AG08396 (cell line): ENCODE measurements at regions not wholly inside any gene's neighbourhood (a gene's known extent, or its start where the extent isn't known, plus 50 kb on each side); places are given as distances from the start of the nearest gene placed in this dataset.
"Not testable (repeated sequence)": the region's sequence is repeated elsewhere in the genome, so short reads cannot be mapped to it uniquely, and the experiment has no call there.

Experiments
- DNase-seq: peaks from one replicate; pipeline ENCODE4 v3.0.0; 2012; ENCODE audit warnings: low spot score, mixed read lengths

DNA sequence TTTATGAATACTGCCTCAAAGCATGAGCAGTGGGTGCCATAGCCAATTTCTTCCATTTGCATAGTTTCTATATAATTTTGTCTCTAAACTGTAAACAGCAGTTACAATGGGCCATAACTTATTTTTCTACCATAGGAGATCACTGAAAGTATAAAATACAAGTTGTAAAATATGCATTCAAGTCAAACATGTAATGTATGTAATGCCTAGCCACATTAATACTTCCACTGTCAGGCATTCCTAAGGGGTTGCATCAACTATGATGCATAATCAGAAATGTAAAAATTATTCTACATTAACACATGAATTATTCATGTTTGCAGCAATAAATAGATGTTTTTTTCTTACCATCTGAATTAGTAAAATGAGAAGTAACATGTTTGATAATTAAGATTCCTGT lies 560.3 kb upstream of the ZP4 start:
- no peak for DNase-seq

DNA sequence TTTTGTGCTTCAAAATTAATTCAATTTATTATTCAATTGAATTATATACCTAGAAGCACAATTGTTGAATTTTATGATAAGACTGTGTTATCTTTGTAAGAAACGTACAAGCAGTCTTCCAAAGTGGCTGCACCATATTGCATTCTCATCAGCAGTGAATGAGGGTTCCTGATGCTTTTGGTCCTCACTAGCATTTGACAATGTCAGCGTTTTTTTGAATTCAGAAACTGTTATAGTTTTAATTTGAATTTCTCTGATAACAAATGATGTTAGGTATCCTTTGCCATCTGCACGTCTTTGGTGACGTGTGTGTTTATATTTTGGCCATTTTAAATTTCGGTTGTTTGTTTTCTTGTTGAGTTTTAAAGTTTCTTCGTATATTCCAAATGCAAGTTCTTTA lies 553.0 kb upstream of the ZP4 start:
- DNase-seq = no peak

DNA sequence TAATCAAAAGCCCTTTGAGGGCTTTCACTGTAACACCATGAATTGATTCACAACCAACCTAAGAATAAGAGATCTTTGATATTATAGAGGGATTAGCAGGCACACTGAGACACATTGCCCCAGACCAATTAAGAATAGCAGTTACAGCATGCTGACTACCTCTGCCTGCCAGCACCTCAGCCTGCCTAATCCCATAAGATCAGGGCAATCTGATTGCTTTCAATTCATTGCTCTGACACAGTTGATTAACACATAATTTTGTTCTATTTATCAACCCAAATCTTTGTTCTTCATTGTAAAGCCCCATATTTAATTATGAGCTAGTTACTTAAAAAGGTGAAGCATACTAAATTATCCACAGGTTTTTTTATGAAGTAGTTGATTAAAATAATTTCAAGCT lies 548.8 kb upstream of the ZP4 start:
- DNase-seq = no peak

DNA sequence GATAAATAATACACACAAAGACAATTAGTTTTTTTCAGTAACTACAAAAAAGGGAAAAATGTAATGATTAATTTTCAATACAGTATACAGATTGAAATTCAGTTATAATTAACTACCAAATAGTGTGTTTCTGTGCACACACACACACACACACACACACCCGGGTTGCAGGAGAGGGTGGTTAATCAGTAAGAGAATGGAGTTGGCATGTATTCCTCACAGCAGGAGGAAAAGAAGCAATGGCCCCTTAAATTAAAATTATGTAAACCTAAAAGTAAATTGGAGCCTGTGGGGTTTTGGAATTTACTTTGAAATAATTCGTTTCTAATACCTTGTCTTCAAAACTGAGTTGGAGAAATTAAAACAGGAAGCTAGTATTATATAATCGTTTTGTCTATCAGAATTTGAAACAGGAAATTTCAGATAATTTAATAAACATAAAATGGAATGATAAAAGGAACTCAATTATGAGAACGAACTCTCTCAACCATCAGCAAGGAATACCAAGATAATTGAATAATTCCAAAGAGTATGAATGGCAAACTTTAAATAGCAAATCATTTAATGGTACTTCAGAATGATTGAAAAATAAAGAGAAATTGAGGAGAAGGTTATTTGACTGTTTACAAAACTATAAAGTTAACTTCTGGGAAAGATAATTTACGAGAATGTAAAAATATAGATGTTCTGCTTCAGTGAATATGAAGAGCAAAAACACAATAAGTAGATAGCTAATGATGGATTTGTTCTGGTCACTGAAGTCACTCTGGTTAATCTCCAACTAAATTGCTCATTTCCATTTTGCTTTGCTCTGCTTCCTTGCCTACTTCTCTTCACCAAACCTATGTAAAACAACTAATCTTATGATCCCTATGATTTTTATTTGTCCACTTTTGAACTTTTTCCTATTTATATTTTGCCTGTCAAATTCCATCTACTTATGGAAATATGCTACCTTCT lies 547.9 kb upstream of the ZP4 start:
- DNase-seq = no peak

DNA sequence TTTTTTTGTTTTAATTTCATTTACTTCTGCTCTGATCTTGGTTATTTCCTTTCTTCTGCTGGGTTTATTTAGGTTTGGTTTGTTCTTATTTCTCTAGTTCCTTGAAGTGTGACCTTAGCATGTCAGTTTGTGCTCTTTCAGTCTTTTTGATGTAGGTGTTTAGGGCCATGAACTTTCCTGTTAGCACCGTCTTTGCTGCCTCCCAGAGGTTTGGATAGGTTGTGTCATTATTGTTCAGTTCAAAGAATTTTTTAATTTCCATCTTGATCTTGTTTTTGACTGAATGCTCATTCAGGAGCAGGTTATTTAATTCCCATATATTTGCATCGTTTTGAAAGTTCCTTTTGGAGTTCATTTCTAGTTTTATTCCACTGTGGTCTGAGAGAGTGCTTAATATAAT lies 539.0 kb upstream of the ZP4 start:
- not testable (repeated sequence) for DNase-seq

DNA sequence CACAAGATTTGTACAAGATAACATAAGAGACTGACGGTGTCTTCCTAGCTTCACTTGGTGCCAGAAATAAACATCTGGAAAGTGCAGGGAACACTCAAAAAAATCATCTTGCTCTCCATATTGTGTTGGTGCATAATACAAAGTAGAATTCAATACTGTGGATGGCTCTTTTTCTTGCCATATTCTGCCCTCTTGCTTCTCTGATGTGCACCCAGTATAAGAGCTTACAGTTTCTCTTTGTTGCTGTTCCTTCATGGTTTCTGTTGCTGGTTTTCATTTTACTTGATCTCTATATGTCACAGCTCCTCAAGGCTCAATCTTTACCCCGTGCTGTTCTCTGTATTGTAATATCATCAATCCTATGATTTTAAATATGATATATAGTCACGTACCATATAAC lies 528.5 kb upstream of the ZP4 start:
- DNase-seq = no peak

DNA sequence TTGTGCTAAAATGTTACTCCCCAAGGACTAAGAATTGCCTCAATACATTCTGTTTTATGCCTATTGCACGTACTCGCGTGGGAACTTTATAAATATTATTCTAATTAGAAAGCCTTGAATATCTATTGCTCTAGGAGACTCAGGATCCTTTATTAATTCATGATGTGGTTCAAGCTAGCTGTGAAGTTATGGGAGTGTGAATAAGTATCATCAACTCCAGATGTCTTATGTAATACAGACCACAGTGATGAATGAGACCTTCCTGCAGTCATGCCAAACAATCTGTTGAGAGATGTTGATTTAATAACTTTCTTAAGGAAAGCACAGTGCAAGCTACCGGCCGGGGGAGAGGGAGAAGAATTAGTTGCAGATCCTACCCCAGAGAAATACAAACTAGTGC lies 519.2 kb upstream of the ZP4 start:
- no peak for DNase-seq

DNA sequence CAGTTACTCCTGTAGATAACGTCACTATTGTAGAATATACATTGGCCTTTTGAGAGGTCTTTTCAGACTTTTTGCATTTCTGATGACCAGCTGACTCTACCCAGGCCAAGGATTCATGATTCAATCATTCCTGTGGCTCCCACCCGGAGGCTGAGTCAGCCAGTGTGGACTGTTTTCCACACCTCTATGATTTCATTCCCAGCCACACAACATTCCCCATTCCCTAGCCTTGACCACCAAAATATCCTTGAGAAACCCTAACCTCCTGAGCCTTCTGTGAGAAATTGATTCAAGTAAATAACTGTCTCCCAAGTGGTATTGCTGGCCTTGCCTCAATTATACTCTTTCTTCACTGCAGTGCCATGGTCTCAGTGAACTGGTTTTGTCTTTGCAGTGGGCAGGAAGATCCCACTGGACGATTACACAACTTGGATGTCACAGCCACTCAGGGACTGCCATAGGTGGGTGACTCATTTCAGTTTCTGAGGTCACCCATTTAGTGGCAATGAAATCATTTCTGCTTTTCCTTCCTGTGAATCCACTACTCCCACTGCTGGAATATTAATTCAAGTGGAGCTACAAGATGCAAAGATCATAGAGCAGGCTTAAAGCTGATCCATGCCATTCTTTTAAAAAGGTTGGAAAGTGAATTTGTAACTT lies 518.6 kb upstream of the ZP4 start:
- no peak for DNase-seq

DNA sequence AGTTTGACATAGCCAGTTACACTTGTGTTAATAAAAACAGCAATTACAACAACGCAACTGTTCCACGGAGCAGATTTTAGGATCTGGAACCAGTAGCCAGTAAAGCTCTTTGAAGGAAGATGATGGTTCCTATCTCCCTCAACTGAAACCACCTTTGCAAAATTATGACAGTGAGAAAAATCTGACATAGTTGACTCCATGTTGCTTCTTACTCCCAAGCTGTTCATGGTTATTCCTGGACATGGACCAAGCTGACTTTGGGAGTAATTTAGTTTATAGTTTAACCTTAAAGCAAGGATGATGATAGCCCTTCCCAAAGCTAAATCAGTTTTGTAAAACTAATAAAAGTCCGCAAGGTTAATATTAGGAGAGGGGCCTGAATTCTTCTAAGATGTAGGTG lies 518.0 kb upstream of the ZP4 start:
- DNase-seq = no peak

DNA sequence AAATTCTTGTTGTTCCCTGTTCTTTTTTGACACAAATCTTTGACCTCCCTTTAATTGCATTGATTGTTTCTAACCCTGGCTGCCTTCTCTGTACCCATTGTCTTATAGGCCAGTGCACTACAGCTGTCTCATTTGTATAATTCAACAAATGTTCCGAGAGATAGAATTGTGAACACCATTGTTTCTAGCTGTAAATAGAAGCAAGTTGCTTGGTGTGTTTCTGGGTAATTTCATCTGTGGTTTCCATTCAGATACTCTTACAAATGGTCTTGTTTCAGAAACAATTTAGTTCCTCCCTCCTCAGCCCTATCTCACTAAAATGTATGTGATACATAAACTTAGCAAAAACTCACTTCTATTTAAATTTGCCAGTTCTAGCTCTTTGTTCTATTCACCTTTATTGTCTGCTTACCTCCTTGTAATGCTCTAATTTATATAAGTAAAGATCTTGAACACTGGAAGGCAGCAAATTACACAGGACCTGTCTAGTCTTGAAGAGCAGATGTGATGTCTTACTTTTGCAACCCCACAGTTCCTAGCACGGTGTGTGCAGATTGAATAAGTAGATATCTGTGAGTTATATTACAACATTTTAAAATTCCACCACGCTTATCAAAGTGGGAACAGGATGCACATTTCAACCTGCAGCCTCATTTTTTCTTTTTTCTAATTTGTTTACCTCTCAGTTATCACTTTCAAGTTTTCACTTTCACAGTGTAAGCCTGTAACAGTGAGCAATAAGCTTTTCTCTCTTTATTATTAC lies 515.6 kb upstream of the ZP4 start:
- DNase-seq = no peak

DNA sequence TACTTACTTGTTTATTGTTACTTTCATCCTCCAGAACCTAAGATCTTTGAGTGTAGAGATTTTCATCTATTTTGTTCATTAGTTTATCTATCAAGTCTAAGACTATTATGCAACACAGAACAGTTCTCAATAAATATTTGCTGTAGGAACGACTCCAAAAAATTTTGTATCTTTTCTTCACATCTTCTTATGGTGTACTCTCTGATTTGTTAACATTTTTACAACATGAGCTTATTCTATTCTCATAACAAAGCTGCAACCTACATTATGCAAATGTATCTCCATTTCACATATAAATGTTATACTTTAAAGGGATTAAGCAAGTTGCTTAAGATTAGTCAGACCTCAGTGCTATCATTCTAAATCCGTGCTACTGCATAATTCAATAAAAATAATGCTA lies 514.2 kb upstream of the ZP4 start:
- no peak for DNase-seq

DNA sequence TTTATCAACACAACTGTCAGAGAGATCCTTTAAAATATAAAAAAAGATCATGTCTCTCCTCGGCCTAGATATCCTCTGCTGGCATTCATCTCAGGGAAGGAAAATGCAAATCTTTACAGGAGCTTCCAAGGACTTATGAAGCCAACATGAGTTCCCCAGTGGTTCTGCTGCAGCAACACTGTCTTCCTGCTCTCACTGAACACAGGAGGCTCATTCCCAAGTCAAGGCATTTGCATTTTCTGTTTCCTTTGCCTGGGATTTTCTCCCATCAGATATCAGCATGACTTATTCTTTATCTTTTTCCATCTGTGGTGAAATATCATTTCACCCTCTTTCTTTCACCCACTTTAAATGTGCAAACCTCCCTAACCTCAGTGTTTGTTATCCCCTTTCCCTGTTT lies 513.8 kb upstream of the ZP4 start:
- DNase-seq = no peak

DNA sequence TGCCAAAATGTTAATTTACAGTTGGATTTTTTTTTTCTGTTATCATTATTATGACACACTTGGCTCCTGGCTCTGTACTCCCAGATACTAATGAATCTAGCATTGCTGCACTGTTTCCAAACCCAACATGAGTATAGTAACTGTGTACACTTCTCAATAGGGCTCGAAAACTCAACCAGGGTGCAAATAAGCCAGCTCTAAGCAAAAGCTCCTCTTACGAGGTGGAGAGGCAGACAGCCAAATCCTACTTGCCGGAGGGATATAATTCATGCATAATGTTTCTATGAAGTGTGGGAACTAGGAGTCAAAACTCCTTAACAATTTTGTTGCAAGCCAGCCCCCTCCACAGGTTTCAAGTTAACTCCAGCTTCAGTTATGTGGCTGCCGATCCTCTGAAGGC lies 510.4 kb upstream of the ZP4 start:
- no peak for DNase-seq

DNA sequence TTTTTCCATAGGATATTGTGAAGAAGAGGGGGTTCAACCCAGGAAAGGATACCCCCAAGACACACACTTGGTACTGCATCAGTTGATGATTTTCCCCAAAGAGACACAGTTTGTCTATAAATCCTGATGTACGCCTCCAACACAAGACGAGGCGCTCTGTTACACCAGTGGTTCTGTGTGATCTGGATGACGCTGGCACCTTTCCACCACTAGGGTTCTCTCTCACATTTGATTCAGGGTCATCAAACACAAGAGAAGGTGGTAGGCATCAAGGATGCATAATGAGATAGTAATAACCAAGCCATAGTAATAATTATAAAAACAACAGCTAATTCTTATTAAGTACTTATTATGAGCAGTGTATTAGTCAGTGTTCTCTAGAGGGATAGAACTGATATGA lies 508.8 kb upstream of the ZP4 start:
- DNase-seq = no peak

DNA sequence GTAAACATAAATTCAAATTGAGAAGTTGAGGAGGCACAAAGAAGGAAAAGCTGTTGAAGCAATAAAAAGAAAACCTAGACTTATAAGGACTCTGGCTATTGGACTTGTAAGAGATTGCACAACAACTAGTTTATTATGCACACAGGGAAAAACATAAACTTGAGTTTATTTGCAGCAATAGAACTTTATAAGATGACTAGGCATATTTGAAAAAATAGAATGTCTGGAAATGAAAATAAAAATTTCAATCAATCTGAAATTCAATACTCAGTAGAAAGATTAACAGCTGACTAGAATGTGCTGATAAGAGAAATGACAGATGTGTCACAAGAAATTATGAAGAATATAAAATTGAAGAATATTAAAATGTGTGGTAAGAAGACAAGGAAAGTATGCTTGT lies 505.4 kb upstream of the ZP4 start:
- DNase-seq = no peak

DNA sequence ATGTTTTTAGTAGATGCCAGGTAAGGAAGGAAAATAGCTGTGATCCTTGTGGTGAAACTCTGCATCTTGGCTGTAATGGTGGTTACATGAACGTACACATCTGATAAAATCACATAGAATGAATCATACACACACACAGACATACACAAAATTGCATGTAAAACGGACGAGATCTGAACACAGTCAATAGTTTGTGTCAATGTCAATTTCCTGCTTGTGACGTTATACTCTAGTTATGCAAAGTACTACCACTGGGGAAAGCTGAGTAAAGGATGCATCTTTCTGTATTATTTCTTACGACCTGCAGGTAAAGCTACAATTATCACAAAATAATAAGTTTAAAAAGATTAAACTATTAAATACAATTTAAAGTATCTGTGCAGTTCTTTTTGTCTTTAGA lies 493.7 kb upstream of the ZP4 start:
- no peak for DNase-seq

DNA sequence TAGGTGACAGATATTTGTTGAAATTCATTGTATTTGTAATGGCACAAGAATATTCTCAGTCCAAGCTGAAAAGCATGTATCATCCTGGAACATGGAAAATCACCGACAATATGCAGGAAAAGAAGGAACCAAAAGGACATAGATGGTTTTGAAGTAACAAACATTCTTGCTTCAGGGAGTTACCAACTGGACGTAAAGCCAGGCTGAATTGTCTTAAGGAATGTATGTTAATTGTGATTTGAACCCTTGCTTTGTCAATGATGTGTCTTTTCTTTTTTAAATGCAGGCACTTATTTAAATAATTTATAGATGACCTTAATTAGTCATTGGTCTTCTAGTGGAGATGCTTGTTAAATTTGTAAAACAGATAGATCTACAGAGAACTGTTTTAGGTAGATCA lies 489.4 kb upstream of the ZP4 start:
- no peak for DNase-seq

DNA sequence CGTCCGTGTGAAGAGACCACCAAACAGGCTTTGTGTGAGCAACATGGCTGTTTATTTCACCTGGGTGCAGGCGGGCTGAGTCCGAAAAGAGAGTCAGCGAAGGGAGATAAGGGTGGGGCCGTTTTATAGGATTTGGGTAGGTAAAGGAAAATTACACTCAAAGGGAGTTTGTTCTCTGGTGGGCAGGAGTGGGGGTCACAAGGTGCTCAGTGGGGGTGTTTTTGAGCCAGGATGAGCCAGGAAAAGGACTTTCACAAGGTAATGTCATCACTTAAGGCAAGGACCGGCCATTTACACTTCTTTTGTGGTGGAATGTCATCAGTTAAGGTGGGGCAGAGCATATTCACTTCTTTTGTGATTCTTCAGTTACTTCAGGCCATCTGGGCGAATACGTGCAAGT lies 488.7 kb upstream of the ZP4 start:
- not testable (repeated sequence) for DNase-seq

DNA sequence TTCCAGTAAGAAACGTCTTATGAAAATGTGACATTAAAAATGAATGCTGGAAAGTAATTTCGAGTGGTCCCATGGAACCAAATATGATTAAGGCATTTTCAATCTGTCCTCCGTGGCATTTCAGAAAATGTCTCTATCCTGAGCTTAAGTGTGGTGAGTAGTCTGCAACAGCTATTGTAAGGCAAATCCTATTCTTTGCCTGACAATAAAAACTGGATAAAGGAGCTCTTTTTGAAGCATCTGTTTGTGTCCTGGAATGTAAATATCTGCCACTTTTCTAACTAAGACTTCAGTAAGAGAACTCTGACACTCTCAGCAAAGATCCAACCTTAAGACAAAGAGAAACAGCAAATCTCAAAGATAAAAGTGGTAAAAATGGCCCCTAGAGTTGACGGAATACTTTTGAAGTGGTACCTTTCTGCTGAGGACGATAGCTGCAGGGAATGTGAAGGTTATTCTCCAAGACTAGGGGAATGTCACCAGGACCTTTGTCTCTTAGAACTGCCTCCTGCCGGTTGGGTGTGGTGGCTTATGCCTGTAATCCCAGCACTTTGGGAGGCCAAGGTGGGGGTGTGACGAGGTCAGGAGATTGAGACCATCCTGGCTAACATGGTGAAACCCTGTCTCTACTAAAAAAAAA lies 486.7 kb upstream of the ZP4 start:
- DNase-seq = no peak

DNA sequence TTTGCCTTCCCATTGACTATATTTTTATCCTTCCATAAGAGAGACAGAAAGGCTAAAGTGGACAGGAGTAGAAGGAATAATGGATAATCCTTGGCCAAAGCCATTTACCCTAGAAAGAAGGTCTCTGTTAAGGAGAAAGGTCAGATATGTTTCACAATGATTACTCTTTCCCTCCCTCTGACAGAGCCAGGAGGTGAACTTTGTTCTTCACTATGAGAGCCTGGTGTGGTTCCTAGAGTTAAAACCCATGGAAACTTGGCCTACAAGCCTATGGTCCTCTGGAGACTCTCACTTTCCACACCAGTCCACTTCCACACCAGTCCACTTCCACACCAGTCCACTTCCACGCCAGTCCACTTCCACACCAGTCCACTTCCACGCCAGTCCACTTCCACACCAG lies 479.9 kb upstream of the ZP4 start:
- DNase-seq = no peak

DNA sequence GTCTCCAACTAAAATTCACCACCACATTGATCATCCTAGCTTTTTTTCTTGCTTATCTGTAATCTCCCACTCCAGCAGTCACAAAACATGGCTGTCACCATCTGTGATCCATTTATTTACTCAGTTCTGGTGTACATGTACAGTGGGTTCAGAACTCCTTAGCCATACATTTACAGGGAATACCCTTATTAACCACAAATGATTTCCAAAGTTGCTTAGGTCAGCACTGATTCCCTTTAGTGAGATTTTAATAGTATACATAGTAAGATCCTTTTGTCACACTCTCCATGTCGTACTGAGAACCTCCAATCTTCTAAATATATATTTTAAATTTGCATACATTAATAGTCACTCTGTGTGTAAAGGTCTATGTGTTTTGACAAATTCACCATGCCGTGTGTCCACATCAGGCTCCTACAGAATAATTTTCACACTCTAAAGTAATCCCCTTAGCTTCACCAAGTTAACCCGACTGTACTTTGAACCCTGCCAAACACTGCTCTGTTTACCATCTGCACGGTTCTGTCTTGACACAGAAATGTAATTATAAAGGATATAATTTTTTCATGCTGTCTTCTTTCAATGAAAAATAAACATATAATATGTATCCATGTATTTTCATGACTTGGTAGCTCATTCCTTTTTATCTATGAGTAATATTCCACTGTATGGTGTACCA lies 473.6 kb upstream of the ZP4 start:
- no peak for DNase-seq

DNA sequence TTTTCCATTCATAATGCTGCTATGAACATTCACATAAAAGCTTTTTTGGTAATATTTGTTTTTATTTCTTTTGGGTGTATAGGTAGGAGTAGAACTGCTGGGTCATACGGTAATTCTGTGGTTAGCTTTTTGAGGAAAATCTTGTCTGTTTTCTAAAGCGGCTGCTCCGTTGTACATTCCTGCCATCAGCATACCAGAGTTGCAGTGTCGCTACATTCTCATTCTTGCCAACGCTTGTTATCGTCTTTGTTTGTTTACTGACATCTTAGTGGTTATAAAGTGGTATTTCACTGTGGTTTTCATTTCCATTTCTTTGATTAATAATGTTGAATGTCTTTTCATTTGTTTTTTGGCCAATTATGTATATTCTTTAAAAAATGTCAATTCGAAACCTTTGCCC lies 469.8 kb upstream of the ZP4 start:
- no peak for DNase-seq
